Fibroblast of lung (primary cell): ENCODE measurements at regions not wholly inside any gene's neighbourhood (a gene's known extent, or its start where the extent isn't known, plus 50 kb on each side); places are given as distances from the start of the nearest gene placed in this dataset.

ENCODE experiments used
- CTCF ChIP-seq, 2 donors: IDR thresholded peaks in 1 of 2; conservative IDR thresholded peaks in 1 of 2; 1 replicate in 1 of 2; 2 replicates in 1 of 2; pipeline ENCODE4 v1.5.1; 2011 to 2012; ENCODE audit warnings: low read length in 2 of 2, control low read depth in 1 of 2, inconsistent platforms in 1 of 2, low read depth in 1 of 2, mild to moderate bottlenecking in 1 of 2
- EZH2 ChIP-seq: IDR thresholded peaks from 2 replicates; pipeline ENCODE4 v1.5.1; 2012; ENCODE audit warnings: low read length, control low read depth, mild to moderate bottlenecking; ENCODE audit errors: missing control alignments

DNA sequence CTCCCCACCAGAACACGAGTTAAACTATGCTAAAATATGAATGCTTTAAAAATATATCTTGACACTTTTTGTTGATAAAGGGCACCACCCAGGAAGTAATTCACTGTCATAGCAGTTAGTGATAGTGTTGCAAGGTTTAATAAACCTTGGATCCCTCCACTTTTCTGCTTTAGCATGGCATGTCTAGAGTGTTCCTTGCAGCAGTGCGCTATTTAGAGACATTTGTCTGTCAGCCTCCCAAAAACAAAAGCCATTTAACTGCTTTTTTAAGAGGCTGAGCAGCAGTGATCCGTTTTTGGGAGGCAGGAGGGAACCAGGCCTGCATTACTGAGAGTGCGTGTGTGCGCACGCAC, 69.6 kb upstream of the RAB11FIP2 start:
- TF ChIP-seq CTCF (conservative IDR thresholded peaks at IDR 0.05 in 1 of 2, IDR thresholded peaks at IDR 0.05 in 1 of 2; ENCODE audit: low read depth in 1 of 2, low read length in 2 of 2) (no peak), EZH2 (no peak)
